SK-N-SH (cell line): ENCODE measurements at regions not wholly inside any gene's neighbourhood (a gene's known extent, or its start where the extent isn't known, plus 50 kb on each side); places are given as distances from the start of the nearest gene placed in this dataset.
A peak's percentile ranks its signal among the peaks of the same experiment; 100 is the strongest.

Experiments used
- CTCF ChIA-PET: fragments of 300-600, 350-600 bp; formaldehyde crosslinking; extraction: SDS; loops from one replicate; lab custom pipeline; 2021; lab: Yijun Ruan, JAX
- POLR2A ChIA-PET: fragments of 350-600 bp; sonication (Branson Sonifier 250); formaldehyde crosslinking; extraction: SDS; loops from one replicate; lab custom pipeline; 2020; ENCODE audit warnings: antibody characterized with exemption, inconsistent platforms; lab: Yijun Ruan, JAX
- DNase-seq: peaks from one replicate; pipeline ENCODE4 v3.0.0; 2012
- H2AFZ ChIP-seq: fragments of 200-600 bp; sonication (generic); 2 replicates; pipeline ENCODE4 v1.8.1; 2016; ENCODE audit warnings: antibody characterized with exemption, mild to moderate bottlenecking, low read depth
- H3F3A ChIP-seq: fragments of 200-600 bp; sonication (generic); replicated peaks from 2 replicates; pipeline ENCODE3; 2016; ENCODE audit warnings: antibody characterized with exemption, mild to moderate bottlenecking; ENCODE audit not compliant: insufficient read depth
- H3K27ac ChIP-seq, 2 experiments: fragments of 200-500 bp in 1 of 2; fragments of 200-600 bp in 1 of 2; sonication (Bioruptor generic) in 1 of 2; sonication (generic), shearing (Covaris generic) in 1 of 2; 2 replicates each; pipeline versions ENCODE4 v1.5.1 to v1.6.1; 2014 to 2016; ENCODE audit warnings: low read depth in 2 of 2, inconsistent platforms in 1 of 2, low read length in 1 of 2, mild to moderate bottlenecking in 1 of 2, mixed read lengths in 1 of 2
- H3K27me3 ChIP-seq: fragments of 200-600 bp; sonication (generic), shearing (Covaris generic); 2 replicates; pipeline ENCODE4 v1.6.1; 2016; ENCODE audit warnings: mixed run types; ENCODE audit not compliant: insufficient read depth
- H3K36me3 ChIP-seq, 2 experiments: fragments of 200-500 bp in 1 of 2; fragments of 200-600 bp in 1 of 2; sonication (Bioruptor generic) in 1 of 2; sonication (generic) in 1 of 2; replicated peaks in 1 of 2; 2 replicates each; pipeline versions ENCODE3 to v1.5.1; 2014 to 2016; ENCODE audit warnings: low read length in 1 of 2, mild to moderate bottlenecking in 1 of 2; ENCODE audit not compliant: insufficient read depth in 2 of 2, control insufficient read depth in 1 of 2
- H3K4me1 ChIP-seq, 2 experiments: fragments of 200-500 bp in 1 of 2; fragments of 200-600 bp in 1 of 2; sonication (Bioruptor generic) in 1 of 2; sonication (generic), shearing (Covaris generic) in 1 of 2; 2 replicates each; pipeline versions ENCODE4 v1.5.1 to v1.6.1; 2014 to 2016; ENCODE audit warnings: low read depth in 1 of 2, low read length in 1 of 2, mixed run types in 1 of 2; ENCODE audit not compliant: insufficient read depth in 2 of 2, control insufficient read depth in 1 of 2
- H3K4me2 ChIP-seq: fragments of 200-600 bp; sonication (generic), shearing (Covaris generic); 2 replicates; pipeline ENCODE4 v1.6.1; 2017; ENCODE audit warnings: mixed run types
- H3K4me3 ChIP-seq, 2 experiments: fragments of 200-500 bp in 1 of 2; fragments of 200-600 bp in 1 of 2; sonication (Bioruptor generic) in 1 of 2; sonication (generic), shearing (Covaris generic) in 1 of 2; 2 replicates each; pipeline versions ENCODE4 v1.5.1 to v1.8.1; 2014 to 2016; ENCODE audit warnings: low read depth in 2 of 2, inconsistent platforms in 1 of 2, low read length in 1 of 2, mild to moderate bottlenecking in 1 of 2, mixed read lengths in 1 of 2, moderate library complexity in 1 of 2
- H3K79me2 ChIP-seq: fragments of 200-600 bp; sonication (generic); 2 replicates; pipeline ENCODE4 v1.8.1; 2017; ENCODE audit warnings: mild to moderate bottlenecking; ENCODE audit not compliant: insufficient read depth
- H3K9ac ChIP-seq: fragments of 200-600 bp; sonication (generic); 2 replicates; pipeline ENCODE4 v1.6.1; 2017; ENCODE audit warnings: mixed run types
- H3K9me2 ChIP-seq: fragments of 200-600 bp; sonication (generic); 2 replicates; pipeline ENCODE4 v1.6.1; 2017; ENCODE audit warnings: mixed run types
- H3K9me3 ChIP-seq: fragments of 200-600 bp; sonication (generic); 2 replicates; pipeline ENCODE4 v1.6.1; 2017; ENCODE audit warnings: mixed run types, mild to moderate bottlenecking, moderate library complexity
- H4K20me1 ChIP-seq: fragments of 200-600 bp; sonication (generic); 2 replicates; pipeline ENCODE4 v1.6.1; 2017; ENCODE audit warnings: mild to moderate bottlenecking, mixed run types; ENCODE audit not compliant: insufficient read depth
- CHD2 ChIP-seq: fragments of 150-350 bp; IDR thresholded peaks from 2 replicates; pipeline ENCODE4 v1.6.1; 2018; ENCODE audit warnings: low read length; ENCODE audit not compliant: partially characterized antibody
- EP300 ChIP-seq, 2 experiments: IDR thresholded peaks; 2 replicates each; pipeline versions ENCODE4 v1.4.0 to v1.6.1; 2012; ENCODE audit warnings: borderline replicate concordance in 1 of 2, low read depth in 1 of 2, low read length in 1 of 2
- FOSL2 ChIP-seq: IDR thresholded peaks from 2 replicates; pipeline ENCODE4 v1.4.0; 2012; ENCODE audit warnings: low read depth, mild to moderate bottlenecking, moderate library complexity, borderline replicate concordance
- FOXM1 ChIP-seq: IDR thresholded peaks from 2 replicates; pipeline ENCODE4 v1.4.0; 2012; ENCODE audit warnings: low read depth, mild to moderate bottlenecking
- GATA2 ChIP-seq: sonication (generic); formaldehyde crosslinking; IDR thresholded peaks from 2 replicates; pipeline ENCODE4 v1.5.0; 2020; ENCODE audit warnings: mild to moderate bottlenecking, missing genetic modification reagents
- JUND ChIP-seq: IDR thresholded peaks from 2 replicates; pipeline ENCODE4 v1.4.0; 2012
- MXI1 ChIP-seq: IDR thresholded peaks from 2 replicates; pipeline ENCODE4 v1.6.1; 2012; ENCODE audit warnings: mild to moderate bottlenecking, low read depth, low read length, improper control_type of control experiment
- NFIC ChIP-seq: IDR thresholded peaks from 2 replicates; pipeline ENCODE4 v1.4.0; 2012; ENCODE audit warnings: borderline replicate concordance
- POLR2AphosphoS5 ChIP-seq: IDR thresholded peaks from 2 replicates; pipeline ENCODE4 v1.6.1; 2012; ENCODE audit warnings: low read depth, low read length
- RCOR1 ChIP-seq: fragments of 150-350 bp; IDR thresholded peaks from 2 replicates; pipeline ENCODE4 v1.6.1; 2017; ENCODE audit warnings: antibody characterized with exemption, low read length
- RXRA ChIP-seq: IDR thresholded peaks from 2 replicates; pipeline ENCODE4 v1.4.0; 2012; ENCODE audit warnings: low read depth, mild to moderate bottlenecking, borderline replicate concordance
- TEAD4 ChIP-seq: IDR thresholded peaks from 2 replicates; pipeline ENCODE4 v1.4.0; 2012; ENCODE audit warnings: mild to moderate bottlenecking, borderline replicate concordance; ENCODE audit not compliant: insufficient read depth
- YY1 ChIP-seq: IDR thresholded peaks from 2 replicates; pipeline ENCODE4 v1.4.0; 2012; ENCODE audit warnings: low read depth, mild to moderate bottlenecking
- WGBS: methylation state at CpG from one replicate; pipeline ENCODE4 v1.1.6; 2017; ENCODE audit warnings: low lambda C conversion rate; 5-methylcytosine and 5-hydroxymethylcytosine counted together
- TF ChIP-seq, protein P1 (sequence below): IDR thresholded peaks from 2 replicates; pipeline ENCODE4 v1.4.0; 2012; ENCODE audit warnings: low read depth, borderline replicate concordance
- TF ChIP-seq, protein P2 (sequence below): fragments of 150-350 bp; IDR thresholded peaks from 2 replicates; pipeline ENCODE4 v1.6.1; 2016; ENCODE audit warnings: mild to moderate bottlenecking, low read depth, low read length
- TF ChIP-seq, protein P3 (sequence below): IDR thresholded peaks from 2 replicates; pipeline ENCODE4 v1.6.1; 2012; ENCODE audit warnings: mild to moderate bottlenecking, low read depth, low read length, moderate library complexity

DNA sequence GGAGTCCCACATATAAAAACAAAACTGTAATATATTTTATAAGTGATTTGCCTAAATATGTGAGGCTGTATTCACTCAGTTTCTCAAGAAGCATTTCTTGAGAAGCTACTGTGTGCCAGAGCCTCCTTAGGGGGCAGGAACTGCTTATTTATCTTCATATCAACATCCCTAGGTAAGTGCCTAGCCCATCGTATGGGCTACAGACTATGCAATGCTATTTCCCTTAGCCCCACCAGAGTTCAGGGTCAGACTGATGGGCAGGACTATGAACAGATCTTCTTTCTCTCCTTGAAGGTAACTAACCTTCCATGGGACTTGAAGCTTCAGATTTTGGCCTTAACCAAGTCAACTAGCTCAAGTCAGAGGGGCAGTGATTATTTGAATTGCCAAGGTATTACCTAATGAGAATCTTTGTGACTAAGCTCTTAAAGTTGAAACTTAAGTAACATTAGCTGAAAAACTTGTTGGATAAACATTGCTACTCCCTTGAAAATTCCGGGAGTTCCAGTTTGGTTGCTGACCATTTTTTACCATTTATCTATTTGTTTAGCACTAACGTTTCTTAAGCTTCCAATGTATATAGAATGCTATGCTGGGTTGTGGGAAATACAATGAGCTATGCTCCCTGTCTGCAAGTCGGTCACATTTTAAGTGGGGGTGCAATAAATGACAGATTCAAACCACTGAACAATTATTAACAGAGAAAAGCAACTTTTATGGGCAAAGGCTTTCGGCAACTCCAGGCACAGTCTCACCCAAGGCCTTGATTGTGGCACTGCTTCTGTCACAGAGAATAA is 85.2 kb downstream of the GPR88 start:
- no peaks in the 10 kb centered on the region for H3K79me2 ChIP-seq
- no peaks in the 10 kb centered on the region for H3K27me3 ChIP-seq
- no peak for DNase-seq
- H2AFZ ChIP-seq, result no peak overlapping the region
- peak overlapping the region; percentile 49 for H3K9ac ChIP-seq
- peaks cover 0 to 42% of the 10 kb centered on the region in 2 experiments for H3K4me1 ChIP-seq
- no peaks in the 10 kb centered on the region for H3K36me3 ChIP-seq
- H3K9me2 ChIP-seq, result no peaks in the 10 kb centered on the region
- H4K20me1 ChIP-seq, result no peaks in the 10 kb centered on the region
- H3K4me2 ChIP-seq, result no peak overlapping the region
- CTCF ChIA-PET, result no interaction called here
- POLR2A ChIA-PET, result no interaction called here
- peak overlapping the region in 1 of 2 experiments; percentile 95; a peak in 2 of 4 replicates for H3K27ac ChIP-seq
- H3F3A ChIP-seq, result peaks cover 18% of the 10 kb centered on the region
- 44% methylated on average over 5 of the region's 5 CpGs for WGBS
- TF ChIP-seq MXI1 (no peak), FOXM1 (no peak), NFIC (no peak), TEAD4 (no peak), CHD2 (no peak), FOSL2 (no peak), RXRA (no peak), GATA2 (no peak)
- TF ChIP-seq, protein P1, sequence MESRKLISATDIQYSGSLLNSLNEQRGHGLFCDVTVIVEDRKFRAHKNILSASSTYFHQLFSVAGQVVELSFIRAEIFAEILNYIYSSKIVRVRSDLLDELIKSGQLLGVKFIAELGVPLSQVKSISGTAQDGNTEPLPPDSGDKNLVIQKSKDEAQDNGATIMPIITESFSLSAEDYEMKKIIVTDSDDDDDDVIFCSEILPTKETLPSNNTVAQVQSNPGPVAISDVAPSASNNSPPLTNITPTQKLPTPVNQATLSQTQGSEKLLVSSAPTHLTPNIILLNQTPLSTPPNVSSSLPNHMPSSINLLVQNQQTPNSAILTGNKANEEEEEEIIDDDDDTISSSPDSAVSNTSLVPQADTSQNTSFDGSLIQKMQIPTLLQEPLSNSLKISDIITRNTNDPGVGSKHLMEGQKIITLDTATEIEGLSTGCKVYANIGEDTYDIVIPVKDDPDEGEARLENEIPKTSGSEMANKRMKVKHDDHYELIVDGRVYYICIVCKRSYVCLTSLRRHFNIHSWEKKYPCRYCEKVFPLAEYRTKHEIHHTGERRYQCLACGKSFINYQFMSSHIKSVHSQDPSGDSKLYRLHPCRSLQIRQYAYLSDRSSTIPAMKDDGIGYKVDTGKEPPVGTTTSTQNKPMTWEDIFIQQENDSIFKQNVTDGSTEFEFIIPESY, result no peak
- TF ChIP-seq, protein P2, sequence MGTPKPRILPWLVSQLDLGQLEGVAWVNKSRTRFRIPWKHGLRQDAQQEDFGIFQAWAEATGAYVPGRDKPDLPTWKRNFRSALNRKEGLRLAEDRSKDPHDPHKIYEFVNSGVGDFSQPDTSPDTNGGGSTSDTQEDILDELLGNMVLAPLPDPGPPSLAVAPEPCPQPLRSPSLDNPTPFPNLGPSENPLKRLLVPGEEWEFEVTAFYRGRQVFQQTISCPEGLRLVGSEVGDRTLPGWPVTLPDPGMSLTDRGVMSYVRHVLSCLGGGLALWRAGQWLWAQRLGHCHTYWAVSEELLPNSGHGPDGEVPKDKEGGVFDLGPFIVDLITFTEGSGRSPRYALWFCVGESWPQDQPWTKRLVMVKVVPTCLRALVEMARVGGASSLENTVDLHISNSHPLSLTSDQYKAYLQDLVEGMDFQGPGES, result no peak
- no peak overlapping the region for H3K4me3 ChIP-seq
- no peaks in the 10 kb centered on the region for H3K9me3 ChIP-seq

DNA sequence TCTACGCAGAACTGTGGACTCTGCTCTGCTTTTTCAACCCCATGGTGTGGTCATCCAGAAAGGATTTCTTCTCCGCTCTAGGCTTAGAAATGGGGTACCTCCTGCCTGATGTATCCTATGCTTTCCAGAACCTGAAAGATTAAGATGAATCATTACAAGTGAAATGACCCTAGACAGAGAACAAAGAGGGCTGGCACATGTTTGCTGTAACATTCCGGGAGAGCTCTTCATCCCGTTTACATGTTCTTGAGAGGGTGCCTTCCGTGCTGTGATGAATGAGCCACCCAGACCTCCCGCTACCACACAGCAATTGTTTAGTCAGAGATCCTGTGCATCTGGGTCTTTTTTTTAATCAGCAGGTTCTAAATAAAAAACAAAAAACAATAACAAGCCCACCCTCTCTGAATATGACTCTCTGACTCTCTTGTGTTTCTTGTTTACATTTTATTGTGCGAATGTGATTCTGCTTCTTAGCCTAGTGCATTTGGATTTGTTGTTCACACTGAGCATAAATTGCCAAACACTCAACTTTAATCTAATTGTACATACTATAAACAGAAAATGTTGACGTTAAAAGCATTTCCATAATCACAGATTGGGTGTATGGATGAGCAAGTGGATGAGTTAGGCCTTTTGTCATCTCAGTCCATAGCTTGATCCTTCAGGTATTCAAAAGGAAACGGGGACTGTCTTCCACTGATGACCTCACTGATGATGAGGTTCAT is 87.1 kb downstream of the GPR88 start:
- no peak for DNase-seq
- Histone ChIP-seq H3K4me1 (peaks cover 0 to 49% of the 10 kb centered on the region in 2 experiments), H3K27me3 (no peaks in the 10 kb centered on the region), H3K9me3 (no peaks in the 10 kb centered on the region), H4K20me1 (no peaks in the 10 kb centered on the region), H3K36me3 (no peaks in the 10 kb centered on the region), H3K27ac (no peak overlapping the region), H3K79me2 (no peaks in the 10 kb centered on the region), H3K4me2 (no peak overlapping the region), H3K4me3 (no peak overlapping the region), H2AFZ (no peak overlapping the region), H3K9me2 (no peaks in the 10 kb centered on the region), H3K9ac (no peak overlapping the region), H3F3A (peaks cover 32% of the 10 kb centered on the region)
- ChIA-PET POLR2A (no interaction called here), CTCF (interaction anchor here (0.8 kb wide), 1 partner anchor 244 kb away, joined by 3 read pairs; no protein-coding TSS in a partner anchor)
- no peak for TF ChIP-seq RCOR1
- TF ChIP-seq CHD2, result no peak
- TF ChIP-seq FOXM1, result no peak
- no peak for TF ChIP-seq EP300 (IDR thresholded peaks at IDR 0.05; ENCODE audit: borderline replicate concordance in 1 of 2, low read depth in 1 of 2, low read length in 1 of 2)
- no peak for TF ChIP-seq POLR2AphosphoS5
- no peak for TF ChIP-seq JUND
- TF ChIP-seq, protein P3, sequence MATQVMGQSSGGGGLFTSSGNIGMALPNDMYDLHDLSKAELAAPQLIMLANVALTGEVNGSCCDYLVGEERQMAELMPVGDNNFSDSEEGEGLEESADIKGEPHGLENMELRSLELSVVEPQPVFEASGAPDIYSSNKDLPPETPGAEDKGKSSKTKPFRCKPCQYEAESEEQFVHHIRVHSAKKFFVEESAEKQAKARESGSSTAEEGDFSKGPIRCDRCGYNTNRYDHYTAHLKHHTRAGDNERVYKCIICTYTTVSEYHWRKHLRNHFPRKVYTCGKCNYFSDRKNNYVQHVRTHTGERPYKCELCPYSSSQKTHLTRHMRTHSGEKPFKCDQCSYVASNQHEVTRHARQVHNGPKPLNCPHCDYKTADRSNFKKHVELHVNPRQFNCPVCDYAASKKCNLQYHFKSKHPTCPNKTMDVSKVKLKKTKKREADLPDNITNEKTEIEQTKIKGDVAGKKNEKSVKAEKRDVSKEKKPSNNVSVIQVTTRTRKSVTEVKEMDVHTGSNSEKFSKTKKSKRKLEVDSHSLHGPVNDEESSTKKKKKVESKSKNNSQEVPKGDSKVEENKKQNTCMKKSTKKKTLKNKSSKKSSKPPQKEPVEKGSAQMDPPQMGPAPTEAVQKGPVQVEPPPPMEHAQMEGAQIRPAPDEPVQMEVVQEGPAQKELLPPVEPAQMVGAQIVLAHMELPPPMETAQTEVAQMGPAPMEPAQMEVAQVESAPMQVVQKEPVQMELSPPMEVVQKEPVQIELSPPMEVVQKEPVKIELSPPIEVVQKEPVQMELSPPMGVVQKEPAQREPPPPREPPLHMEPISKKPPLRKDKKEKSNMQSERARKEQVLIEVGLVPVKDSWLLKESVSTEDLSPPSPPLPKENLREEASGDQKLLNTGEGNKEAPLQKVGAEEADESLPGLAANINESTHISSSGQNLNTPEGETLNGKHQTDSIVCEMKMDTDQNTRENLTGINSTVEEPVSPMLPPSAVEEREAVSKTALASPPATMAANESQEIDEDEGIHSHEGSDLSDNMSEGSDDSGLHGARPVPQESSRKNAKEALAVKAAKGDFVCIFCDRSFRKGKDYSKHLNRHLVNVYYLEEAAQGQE, result no peak
- TF ChIP-seq, protein P2, result no peak
- TF ChIP-seq MXI1, result no peak
- no peak for TF ChIP-seq YY1
- WGBS, result 76% methylated on average over 9 of the region's 9 CpGs
